GM21825 (cell line): ENCODE measurements at regions not wholly inside any gene's neighbourhood (a gene's known extent, or its start where the extent isn't known, plus 50 kb on each side); places are given as distances from the start of the nearest gene placed in this dataset.
"Not testable (repeated sequence)": the region's sequence is repeated elsewhere in the genome, so short reads cannot be mapped to it uniquely, and the experiment has no call there.

Experiments
- ATAC-seq: cut with Tn5 transposase; IDR thresholded peaks from one replicate; pipeline ENCODE4 v1.9.1; 2021; ENCODE audit warnings: mild to moderate bottlenecking, moderate library complexity; ENCODE audit not compliant: unreplicated experiment

GRCh38 chr9:84054341-84055010 lies 73.9 kb downstream of the RMI1 start:
- ATAC-seq = no peak

- no peak for ATAC-seq
Measured at GRCh38 chr9:84057662-84058061, 77.1 kb downstream of the RMI1 start.

- no peak for ATAC-seq
Measured at GRCh38 chr9:84059936-84060335, 79.3 kb downstream of the RMI1 start.

GRCh38 chr9:84061613-84062193 lies 81.1 kb downstream of the RMI1 start:
- ATAC-seq = no peak

- ATAC-seq = no peak
Measured at GRCh38 chr9:84062538-84062937, 81.9 kb downstream of the RMI1 start.

- ATAC-seq = no peak
Measured at GRCh38 chr9:84067821-84068220, 87.2 kb downstream of the RMI1 start.

- no peak for ATAC-seq
Measured at GRCh38 chr9:84068872-84069271, 88.3 kb downstream of the RMI1 start.

GRCh38 chr9:84070590-84070989 lies 90.0 kb downstream of the RMI1 start:
- ATAC-seq = no peak

- no peak for ATAC-seq
Measured at GRCh38 chr9:84072621-84073180, 92.1 kb downstream of the RMI1 start.

GRCh38 chr9:84075004-84075403 lies 94.4 kb downstream of the RMI1 start:
- ATAC-seq = no peak

- no peak for ATAC-seq
Measured at GRCh38 chr9:84076384-84076783, 95.8 kb downstream of the RMI1 start.

GRCh38 chr9:84077816-84078215 lies 97.2 kb downstream of the RMI1 start:
- not testable (repeated sequence) for ATAC-seq

- ATAC-seq = no peak
Measured at GRCh38 chr9:84079994-84080393, 99.4 kb downstream of the RMI1 start.

- ATAC-seq = no peak
Measured at GRCh38 chr9:84101964-84102632, 121.5 kb downstream of the RMI1 start.

- ATAC-seq = no peak
Measured at GRCh38 chr9:84103651-84104377, 123.2 kb downstream of the RMI1 start.

GRCh38 chr9:84107081-84107480 lies 126.5 kb downstream of the RMI1 start:
- no peak for ATAC-seq

- no peak for ATAC-seq
Measured at GRCh38 chr9:84107995-84108394, 127.4 kb downstream of the RMI1 start.

GRCh38 chr9:84111726-84112125 lies 131.1 kb downstream of the RMI1 start:
- ATAC-seq = no peak

GRCh38 chr9:84121991-84122523 lies 141.5 kb downstream of the RMI1 start:
- ATAC-seq = no peak

- ATAC-seq = no peak
Measured at GRCh38 chr9:84122572-84122971, 142.0 kb downstream of the RMI1 start.
